Fibroblast of skin of abdomen (primary cell): ENCODE measurements at regions not wholly inside any gene's neighbourhood (a gene's known extent, or its start where the extent isn't known, plus 50 kb on each side); places are given as distances from the start of the nearest gene placed in this dataset.
A peak's percentile ranks its signal among the peaks of the same experiment; 100 is the strongest.

Source experiments
- DNase-seq: peaks from one replicate; pipeline ENCODE4 v3.0.0-alpha.2; 2013

DNA sequence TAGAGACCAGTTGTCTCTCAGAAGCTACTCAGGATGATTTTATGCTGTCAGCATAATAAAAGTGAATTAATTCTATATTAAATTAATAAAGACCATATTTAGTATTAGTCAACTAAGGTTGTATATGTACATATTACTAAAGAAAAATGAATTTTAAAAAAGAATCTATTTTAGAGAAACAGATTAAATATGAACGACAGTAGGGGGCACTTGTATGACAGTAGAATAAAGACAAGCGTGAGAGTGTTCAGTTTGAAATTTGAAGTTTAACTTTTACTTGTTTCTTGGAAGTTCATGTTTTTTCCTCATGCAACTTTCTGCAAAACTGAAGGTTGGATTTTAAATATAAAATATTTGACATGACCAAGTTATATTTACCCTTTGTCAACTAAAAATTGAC lies 67.9 kb upstream of the MACF1 start:
- no peak for DNase-seq

DNA sequence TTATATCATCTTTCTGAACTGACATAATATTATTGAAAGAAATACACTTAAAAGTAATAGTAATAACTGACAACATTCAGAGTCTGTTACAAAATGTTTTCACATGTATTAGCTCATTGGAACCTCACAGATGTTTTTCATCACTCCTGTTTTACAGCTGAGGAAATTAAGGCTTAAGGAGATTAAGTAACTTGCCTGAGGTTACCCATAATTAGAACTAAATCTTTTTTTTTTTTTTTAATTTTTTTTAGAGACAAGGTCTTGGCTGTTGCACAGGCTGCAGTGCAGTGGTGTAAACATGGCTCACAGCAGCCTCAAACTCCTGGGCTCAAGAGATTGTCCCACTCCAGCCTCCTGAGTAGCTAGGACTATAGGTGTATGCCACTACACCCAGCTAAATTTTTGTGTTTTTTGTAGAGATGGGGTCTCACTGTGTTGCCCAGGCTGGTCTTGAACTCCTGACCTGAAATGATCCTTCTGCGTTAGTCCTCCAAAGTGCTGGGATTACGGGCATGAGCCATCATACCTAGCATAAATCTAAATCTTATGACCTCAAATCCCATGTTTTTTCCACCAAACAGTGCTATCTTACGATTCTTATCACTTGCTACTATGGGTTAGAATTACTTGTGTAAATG lies 64.7 kb upstream of the MACF1 start:
- peak; percentile 57 for DNase-seq

DNA sequence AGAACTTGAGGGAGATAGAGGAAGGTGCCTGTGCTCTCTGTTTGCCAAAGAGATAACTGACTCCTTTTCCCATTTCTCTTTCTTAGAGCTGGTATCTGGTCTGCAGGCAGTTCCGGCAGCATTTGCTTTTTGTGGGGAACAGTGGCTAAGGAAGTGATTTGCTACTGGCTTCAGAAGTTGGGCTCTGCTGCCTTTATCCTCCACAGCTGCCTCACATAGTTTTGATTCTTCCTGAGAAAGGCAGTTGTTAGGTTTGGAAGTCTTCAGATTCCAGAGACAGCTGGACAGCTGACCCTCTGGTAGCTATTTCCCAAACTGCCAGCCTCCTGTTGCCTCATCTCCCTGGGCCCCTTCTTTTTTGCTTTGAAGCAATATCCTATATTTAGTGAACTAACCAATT lies 62.6 kb upstream of the MACF1 start:
- peak; percentile 76 for DNase-seq

DNA sequence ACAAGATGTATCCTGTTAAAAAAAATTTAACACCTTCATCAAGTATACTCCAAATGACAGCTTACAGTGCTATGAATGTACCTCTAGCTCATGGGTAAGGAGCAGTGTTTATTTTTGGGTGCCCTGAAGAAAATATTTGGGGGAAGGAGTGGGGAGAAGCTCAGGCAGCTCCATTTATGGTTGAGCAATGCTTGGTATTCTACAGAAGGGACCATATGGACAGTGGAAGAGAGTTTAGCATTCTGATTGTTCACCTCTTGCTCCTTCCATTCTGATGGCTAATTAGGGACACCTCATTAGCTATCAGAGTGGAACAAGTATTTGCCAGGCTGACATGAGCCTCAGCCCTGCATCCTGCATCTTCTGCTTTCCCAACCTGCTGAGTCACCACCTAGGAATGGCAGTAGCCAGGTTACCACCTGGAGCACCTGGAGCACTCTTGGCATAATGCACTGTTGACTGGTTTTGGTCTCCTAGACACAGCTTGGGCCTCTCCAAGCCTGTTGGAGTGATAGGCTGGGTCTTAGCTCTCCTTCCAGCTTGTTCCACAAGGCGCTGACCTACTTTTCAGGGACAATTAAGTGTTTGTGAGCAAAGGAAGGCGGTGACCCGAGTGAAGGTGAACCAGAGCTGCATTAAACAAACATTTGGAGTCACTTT lies 62.0 kb upstream of the MACF1 start:
- DNase-seq: peak; percentile 31

DNA sequence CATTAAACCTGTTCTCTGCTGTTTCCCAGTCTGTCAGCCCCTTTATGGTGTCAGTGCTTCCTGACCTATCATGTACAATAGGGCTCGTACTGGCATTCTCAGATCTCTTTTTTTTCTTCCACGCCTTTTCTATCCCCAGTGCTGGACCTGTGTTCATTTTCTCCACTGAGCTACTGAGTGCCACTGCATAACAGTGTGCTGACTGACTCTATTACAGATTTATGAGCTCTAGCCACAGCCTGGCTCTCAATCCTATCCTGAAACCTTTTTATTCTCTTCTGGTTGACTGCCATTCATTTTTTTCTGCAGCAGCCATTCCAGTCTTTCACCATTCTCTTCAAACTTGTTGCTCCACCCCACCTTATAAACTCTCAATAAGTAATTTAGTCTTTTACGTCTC lies 59.6 kb upstream of the MACF1 start:
- peak; percentile 22 for DNase-seq

DNA sequence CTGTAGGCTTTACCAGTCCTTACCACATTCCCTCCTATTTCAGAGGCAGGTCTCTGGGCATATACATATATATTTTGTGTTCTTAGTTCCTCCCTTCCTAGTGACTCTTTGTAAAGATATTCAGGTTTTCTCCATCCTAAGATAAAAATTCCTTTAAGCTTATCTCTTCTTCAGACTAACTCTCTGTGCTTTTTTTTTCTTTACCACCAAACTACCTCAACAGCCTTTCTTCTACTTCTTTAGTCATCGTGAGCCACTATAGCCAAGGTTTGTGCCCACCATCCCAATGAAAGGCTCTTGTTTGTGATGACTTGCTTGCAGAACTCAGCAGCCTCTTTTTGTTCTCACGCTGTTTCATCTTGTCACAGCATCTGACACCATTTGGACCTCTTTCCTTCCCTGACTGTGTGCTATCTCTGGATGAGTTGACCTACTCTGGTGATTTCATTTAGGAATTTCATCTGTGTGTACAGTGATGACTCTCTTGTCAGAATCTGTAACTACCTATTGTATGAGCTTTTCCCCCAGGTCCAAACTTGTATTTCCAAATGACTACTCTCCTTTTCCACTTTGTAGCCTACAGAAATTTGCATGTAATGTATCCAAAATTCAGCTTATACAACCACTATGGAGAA lies 59.0 kb upstream of the MACF1 start:
- peak; percentile 24 for DNase-seq

DNA sequence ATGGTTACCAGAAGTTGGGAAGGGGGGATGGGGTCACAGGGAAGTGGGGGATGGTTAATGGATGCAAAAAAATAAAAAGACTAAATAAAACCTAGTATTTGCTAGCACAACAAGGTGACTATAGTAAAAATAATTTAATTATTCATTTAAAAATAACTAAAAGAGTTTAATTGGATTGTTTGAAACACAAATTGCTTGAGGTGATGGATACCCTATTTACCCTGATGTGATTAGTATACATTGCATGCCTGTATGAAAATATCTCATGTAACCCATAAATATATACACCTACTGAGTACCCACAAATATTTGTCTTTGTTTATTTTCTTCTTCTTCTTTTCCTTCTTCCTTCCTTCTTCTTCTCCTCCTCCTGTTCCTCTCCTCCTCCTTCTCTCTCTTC lies 57.8 kb upstream of the MACF1 start:
- DNase-seq: no peak

DNA sequence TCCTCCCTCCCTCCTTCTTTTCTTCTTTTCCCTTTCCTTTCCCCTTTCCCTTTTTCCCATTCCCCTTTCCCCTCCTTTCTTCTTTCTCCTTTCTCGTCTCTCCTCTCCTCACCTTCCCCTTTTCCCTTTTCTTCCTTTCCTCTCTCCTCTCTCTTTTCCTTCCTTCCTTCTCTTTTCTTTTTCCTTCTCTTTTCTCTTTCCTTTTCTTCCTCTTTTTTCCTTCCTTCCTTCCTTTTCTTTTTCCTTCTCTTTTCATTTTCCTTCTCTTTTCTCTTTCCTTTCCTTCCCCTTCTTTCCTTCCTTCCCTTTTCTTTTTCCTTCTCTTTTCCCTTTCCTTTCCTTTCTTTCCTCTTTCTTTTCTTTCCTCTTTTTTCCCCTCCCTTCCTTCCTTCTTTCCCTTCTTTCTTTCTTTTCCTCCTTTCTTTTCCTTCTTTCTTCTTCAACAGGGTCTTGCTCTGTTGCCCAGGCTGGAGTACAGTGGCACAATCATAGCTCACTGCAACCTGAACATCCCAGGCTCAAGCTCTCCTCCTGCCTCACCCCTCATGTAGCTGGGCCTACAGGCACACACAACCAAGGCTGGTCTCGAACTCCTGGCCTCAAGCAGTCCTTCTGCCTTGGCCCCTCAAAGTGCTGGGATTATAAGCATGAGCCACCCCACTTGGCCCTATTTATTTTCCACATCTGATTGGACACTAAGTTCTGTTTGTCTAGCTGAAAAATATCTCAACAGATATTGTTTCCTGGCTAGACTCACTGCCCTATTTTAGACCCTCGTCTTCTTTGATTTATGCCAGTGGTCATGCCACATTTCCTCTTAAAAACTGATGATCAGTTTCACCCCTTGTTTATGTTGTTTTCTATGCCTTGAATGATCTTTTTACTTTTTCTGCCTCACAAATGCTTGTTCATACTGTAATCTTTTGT lies 57.1 kb upstream of the MACF1 start:
- DNase-seq: no peak

DNA sequence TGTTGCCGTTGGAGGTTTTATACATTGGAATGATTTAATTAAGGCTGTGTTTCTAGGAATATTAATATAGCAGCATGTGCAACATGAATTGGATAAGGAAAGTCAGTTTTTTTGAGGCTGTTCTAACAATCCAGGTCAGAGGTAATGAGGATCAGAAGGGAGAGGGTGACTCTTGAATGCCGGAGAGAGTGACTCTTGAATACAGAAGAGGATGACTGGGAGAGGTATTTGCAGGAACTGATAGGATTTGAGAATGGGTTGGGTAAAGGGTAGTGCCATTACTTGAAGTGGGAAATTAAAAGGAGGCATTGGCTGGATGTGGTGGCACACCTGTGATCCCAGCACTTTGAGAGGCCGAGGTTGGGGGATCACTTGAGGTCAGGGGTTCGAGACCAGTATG lies 55.6 kb upstream of the MACF1 start:
- DNase-seq: no peak

DNA sequence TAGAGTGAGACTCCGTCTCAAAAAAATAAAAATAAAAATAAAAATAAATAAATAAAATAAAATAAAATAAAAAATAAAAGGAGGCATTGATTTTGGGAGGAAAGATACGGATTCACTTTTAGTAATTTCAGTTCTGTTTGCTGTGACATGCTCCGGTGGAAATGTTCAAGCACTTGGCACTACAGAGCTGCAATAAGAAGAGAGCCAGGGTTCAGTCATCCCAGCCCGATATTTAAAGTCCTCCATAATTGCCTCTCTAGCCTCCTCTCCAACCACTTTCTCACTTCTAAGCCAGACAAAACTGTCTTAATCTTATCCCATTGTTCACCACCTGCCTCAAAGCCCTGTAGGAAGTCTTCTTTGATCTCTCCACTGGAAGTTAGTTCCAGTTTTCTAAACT lies 55.0 kb upstream of the MACF1 start:
- no peak for DNase-seq

DNA sequence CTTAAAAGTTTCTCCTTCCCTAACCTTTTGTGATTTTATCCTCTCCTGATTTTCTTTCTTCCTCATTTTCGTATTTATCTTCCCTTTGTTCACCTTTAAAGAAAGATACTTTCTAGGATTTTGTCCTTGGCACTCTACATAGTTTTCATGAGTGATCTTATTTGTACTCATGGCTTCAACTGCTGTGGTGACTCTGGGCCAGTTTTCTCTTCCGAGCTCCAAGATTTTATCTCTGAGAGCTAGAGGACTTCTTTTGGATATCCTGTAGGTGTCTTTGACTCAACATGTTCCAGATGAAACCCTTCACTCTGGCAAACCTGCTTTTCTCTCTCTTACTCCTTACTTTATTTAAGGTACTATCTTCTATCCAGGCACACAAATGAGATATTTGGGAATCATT lies 53.7 kb upstream of the MACF1 start:
- DNase-seq: no peak

DNA sequence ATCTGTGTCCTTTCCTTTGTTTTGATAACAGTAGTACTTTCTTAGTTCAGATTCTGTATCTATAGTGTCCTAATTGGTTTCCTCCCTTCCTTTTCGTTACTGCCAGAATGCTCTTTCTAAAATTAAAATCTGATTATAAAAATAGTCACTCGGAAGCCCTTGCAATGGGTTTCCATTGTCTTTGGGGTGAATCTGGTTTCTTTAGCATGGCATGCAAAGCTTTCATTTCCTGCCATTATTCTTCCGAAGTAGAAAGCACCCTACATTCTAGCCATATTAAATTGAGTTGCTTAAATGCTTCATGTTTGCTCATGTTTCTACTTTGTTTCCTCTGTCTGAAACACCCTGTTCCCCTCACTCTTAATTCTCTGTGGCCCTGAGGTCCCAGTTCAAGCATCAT lies 53.2 kb upstream of the MACF1 start:
- DNase-seq: no peak

DNA sequence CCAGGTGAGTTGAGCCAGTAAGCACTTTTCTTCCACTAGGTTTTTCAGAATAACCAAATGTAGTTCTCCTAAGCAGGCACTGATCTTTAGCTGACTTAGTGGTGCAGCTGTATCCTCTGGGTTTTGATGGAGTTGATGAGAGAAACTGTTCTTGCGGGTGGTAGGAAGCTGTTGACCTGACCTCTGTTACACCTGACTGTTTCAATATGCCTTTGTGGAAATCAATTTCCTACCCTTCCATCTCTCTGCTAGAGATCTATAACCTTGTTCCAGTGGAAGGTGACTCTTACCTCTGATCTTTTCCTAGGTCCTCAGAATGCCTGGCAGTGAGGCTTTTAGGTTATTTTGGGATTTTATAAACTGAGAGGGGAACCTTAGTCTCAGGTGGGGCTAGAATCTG lies 51.6 kb upstream of the MACF1 start:
- DNase-seq: no peak

DNA sequence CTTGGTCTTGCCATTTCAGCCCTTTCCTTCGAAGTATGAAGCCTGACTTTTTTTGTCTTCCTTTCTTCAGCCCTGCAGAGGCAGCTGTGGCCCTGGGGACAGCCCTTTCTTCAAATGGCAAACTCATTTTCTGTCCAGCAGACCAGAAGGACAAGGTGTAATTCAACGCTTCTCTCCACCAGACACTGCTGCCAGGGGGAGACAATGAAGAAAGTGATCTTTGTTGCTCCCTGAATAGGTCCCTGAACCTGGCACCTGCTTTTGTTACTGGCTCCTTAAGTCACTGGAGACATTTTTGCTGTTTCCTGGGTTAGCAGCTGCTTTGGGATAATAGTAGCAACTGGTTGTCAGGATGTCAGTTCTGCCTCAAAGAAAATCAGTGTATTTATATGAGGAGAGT lies 50.8 kb upstream of the MACF1 start:
- no peak for DNase-seq

DNA sequence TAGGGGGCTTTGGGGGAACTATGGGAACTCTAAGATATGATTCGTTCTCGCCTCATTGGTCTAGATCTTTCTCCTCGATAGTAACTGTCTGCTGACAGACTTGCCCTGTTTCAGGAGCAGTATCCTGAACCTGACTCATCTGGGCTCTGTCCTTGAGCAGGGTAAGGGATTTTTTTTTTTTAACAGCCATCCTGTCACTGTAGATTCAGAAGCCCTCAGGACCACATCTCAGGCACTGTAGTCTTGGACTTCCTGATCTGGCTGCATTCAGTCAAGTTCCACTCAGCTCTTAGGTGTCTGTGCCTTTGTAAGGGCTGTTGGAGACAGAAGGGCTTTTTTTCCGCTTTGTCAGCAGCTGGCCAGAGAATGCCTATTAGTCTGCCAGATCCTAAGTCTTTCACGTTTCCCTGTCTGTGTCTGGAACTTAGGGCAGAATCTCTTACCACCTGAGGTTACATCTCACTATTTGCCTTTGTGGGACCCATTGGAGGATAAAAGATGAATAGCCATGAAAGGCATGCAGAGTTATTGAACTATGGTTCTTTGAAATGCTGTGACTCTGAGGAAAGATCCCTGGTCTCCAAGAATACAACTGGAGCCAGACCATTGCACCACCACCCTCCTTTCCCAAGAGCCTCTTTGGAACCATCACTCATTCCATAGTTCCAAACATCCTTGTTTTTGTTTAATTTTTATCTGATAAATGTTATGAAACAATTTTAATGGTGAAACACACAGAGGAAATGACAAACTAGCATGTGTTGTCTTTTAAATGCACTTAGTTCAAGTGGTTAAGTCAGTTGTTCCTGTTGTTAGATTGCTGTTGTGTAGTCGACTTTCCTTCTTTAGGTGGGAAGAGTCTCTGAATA lies 49.7 kb upstream of the MACF1 start:
- peak; percentile 85 for DNase-seq
